ENCODE measurements at regions not wholly inside any gene's neighbourhood (a gene's known extent, or its start where the extent isn't known, plus 50 kb on each side); places are given as distances from the start of the nearest gene placed in this dataset.

- Histone ChIP-seq H2BK120ac (replicated peaks; ENCODE audit: low read depth, low read length) (no peak overlapping the region), H3K56ac (replicated peaks; ENCODE audit: insufficient read length, low read depth, low read length) (no peak overlapping the region), H3K18ac (ENCODE audit: extremely low read depth, low read length) (no peak overlapping the region), H4K20me1 (replicated peaks in 1 of 2; ENCODE audit: control insufficient read depth in 1 of 2, insufficient read depth in 2 of 2, low read length in 2 of 2) (no peaks in the 10 kb centered on the region), H4K91ac (replicated peaks; ENCODE audit: insufficient read length, low read length) (no peak overlapping the region), H2BK12ac (ENCODE audit: low read depth, low read length) (no peak overlapping the region), H3K4me2 (ENCODE audit: insufficient read depth in 1 of 2, low read depth in 2 of 2, low read length in 2 of 2) (no peak overlapping the region), H4K8ac (ENCODE audit: extremely low read depth, insufficient read depth, low read length) (no peak overlapping the region), H3K23ac (ENCODE audit: insufficient read length) (no peak overlapping the region), H2AFZ (ENCODE audit: low read length) (no peak overlapping the region), H3K9me3 (ENCODE audit: insufficient read depth in 2 of 2, low read depth in 1 of 2, low read length in 1 of 2) (no peaks in the 10 kb centered on the region), H3K27ac (ENCODE audit: low read depth, low read length) (no peak overlapping the region), H2AK5ac (ENCODE audit: low read depth, low read length) (no peak overlapping the region), H3K4me1 (replicated peaks in 1 of 4; ENCODE audit: control insufficient read depth in 3 of 4, insufficient read depth in 4 of 4, low read length in 3 of 4) (no peaks in the 10 kb centered on the region), H3K36me3 (ENCODE audit: control insufficient read depth in 2 of 4, insufficient read depth in 4 of 4, low read length in 3 of 4) (no peaks in the 10 kb centered on the region), H3K4ac (replicated peaks; ENCODE audit: insufficient read length, low read depth, low read length) (no peak overlapping the region), H3K14ac (ENCODE audit: insufficient read length) (no peak overlapping the region), H3K27me3 (replicated peaks in 1 of 4; ENCODE audit: control insufficient read depth in 3 of 4, extremely low read depth in 1 of 4, insufficient read depth in 3 of 4, low read length in 3 of 4) (no peaks in the 10 kb centered on the region), H3K4me3 (ENCODE audit: extremely low read depth in 1 of 4, insufficient read depth in 2 of 4, low read depth in 3 of 4, low read length in 4 of 4) (no peak overlapping the region), H2BK5ac (ENCODE audit: low read depth, low read length) (no peak overlapping the region), H3K9ac (replicated peaks in 1 of 4; ENCODE audit: extremely low read depth in 1 of 4, low read depth in 3 of 4, low read length in 3 of 4) (no peak overlapping the region), H3K23me2 (ENCODE audit: low read depth, low read length) (no peaks in the 10 kb centered on the region), H2BK20ac (ENCODE audit: low read length) (no peak overlapping the region), H4K5ac (ENCODE audit: insufficient read length, low read depth, low read length) (no peak overlapping the region), H3K79me2 (ENCODE audit: control insufficient read depth in 1 of 2, insufficient read depth in 2 of 2, low read length in 2 of 2) (no peaks in the 10 kb centered on the region), H3K79me1 (ENCODE audit: low read depth, low read length) (no peaks in the 10 kb centered on the region), H2BK15ac (ENCODE audit: low read length) (no peak overlapping the region)
- CTCF ChIA-PET (ENCODE audit: partially characterized antibody) = interaction anchor here (0.8 kb wide), 1 partner anchor 219 kb away, joined by 3 read pairs; no protein-coding TSS in a partner anchor
- DNase-seq (ENCODE audit: low read depth in 1 of 2, low spot score in 2 of 2) (no peak), FAIRE-seq (no peak)
- 54% methylated on average over 3 of the region's 3 CpGs; no CpG with 5 or more reads in 1 of the 2 experiments for WGBS, 2 experiments (ENCODE audit: extremely low coverage in 1 of 2, insufficient coverage in 1 of 2, insufficient read length in 1 of 2, insufficient replicate concordance in 2 of 2, low coverage in 1 of 2, low lambda C conversion rate in 2 of 2, missing lambda C conversion rate in 1 of 2)
- TF ChIP-seq KDM5A (IDR thresholded peaks at IDR 0.05; ENCODE audit: low read length) (no peak), POLR2AphosphoS5 (IDR thresholded peaks at IDR 0.05; ENCODE audit: low read depth, low read length) (no peak), CBX8 (IDR thresholded peaks at IDR 0.05; ENCODE audit: borderline replicate concordance, low read depth, low read length) (no peak), SAP30 (IDR thresholded peaks at IDR 0.05; ENCODE audit: insufficient read depth, insufficient replicate concordance, low read length) (no peak), CHD1 (IDR thresholded peaks at IDR 0.05; ENCODE audit: low read depth, low read length) (no peak)
- POLR2A ChIA-PET (ENCODE audit: partially characterized antibody) = no interaction called here
Observed at GRCh38 chr2:235238537-235238936, 255.3 kb upstream of the AGAP1 start.
